Breast epithelium (tissue), 3 donors: ENCODE measurements at regions not wholly inside any gene's neighbourhood (a gene's known extent, or its start where the extent isn't known, plus 50 kb on each side); places are given as distances from the start of the nearest gene placed in this dataset.

Source experiments
- POLR2A ChIP-seq: fragments of 450-650 bp; IDR thresholded peaks from one replicate; pipeline ENCODE4 v1.6.1; 2016; ENCODE audit warnings: antibody characterized with exemption, mild to moderate bottlenecking, moderate library complexity
- POLR2AphosphoS5 ChIP-seq, 3 donors: sonication (generic); formaldehyde crosslinking; IDR thresholded peaks; one replicate each; pipeline ENCODE4 v1.6.1; 2017; ENCODE audit warnings: antibody characterized with exemption in 3 of 3
- TF ChIP-seq, protein P1 (sequence below), 3 donors: fragments of 450-650 bp; IDR thresholded peaks; one replicate each; pipeline ENCODE4 v1.5.1; 2016 to 2017; ENCODE audit warnings: antibody characterized with exemption in 3 of 3, mild to moderate bottlenecking in 3 of 3, moderate library complexity in 3 of 3

DNA sequence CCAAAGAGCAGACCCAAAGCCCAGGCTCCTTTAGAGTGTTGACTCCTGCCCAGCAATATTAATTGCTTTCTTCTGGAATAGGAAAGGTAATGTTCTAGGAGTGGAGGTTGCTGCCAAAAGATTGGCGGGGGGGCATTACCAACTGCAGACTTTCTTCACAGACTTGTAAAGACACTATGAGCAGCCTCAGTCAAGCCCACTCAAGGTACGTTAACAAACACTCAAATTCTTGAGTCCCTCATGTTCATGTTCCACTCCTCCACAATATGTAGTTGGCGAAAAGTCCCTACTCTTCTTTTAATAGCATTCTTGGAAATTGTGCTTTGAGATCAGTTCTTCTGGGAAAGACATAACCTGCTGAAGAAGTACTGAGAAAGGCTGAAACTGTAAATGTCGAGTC is 409.2 kb upstream of the KIF2A start:
- TF ChIP-seq, protein P1, sequence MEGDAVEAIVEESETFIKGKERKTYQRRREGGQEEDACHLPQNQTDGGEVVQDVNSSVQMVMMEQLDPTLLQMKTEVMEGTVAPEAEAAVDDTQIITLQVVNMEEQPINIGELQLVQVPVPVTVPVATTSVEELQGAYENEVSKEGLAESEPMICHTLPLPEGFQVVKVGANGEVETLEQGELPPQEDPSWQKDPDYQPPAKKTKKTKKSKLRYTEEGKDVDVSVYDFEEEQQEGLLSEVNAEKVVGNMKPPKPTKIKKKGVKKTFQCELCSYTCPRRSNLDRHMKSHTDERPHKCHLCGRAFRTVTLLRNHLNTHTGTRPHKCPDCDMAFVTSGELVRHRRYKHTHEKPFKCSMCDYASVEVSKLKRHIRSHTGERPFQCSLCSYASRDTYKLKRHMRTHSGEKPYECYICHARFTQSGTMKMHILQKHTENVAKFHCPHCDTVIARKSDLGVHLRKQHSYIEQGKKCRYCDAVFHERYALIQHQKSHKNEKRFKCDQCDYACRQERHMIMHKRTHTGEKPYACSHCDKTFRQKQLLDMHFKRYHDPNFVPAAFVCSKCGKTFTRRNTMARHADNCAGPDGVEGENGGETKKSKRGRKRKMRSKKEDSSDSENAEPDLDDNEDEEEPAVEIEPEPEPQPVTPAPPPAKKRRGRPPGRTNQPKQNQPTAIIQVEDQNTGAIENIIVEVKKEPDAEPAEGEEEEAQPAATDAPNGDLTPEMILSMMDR (IDR thresholded peaks at IDR 0.05) = no peak
- TF ChIP-seq POLR2A (no peak), POLR2AphosphoS5 (IDR thresholded peaks at IDR 0.05) (no peak)
